ENCODE measurements at regions not wholly inside any gene's neighbourhood (a gene's known extent, or its start where the extent isn't known, plus 50 kb on each side); places are given as distances from the start of the nearest gene placed in this dataset.

DNA sequence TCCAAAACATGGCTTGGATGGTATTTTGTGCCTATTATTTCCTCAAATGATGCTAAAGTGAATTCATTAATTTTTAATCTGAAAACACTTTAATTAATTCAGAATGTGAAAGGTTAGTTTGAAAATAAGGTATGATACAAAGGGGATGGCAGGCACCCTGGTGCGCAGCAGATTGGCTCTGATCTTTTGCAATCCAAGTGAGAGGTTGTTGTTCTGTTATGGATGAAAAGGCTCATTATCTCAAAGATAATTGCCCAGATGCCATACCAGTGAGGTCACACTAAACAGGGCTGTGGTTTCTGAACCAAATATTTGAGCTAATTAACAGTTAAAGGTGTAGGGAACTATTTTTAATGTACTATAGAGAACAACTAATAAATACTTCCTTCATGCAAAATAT, 504.9 kb downstream of the RAPGEF2 start:
- no peak for DNase-seq
- no peak overlapping the region for H3K4me3 Mint-ChIP-seq

GRCh38 chr4:159608436-159608835, 505.6 kb downstream of the RAPGEF2 start:
- WGBS (ENCODE audit: insufficient coverage): no CpG with 5 or more reads among the region's 4 CpGs
- H3K36me3 ChIP-seq (replicated peaks in 1 of 2; ENCODE audit: control extremely low read depth in 1 of 2, control insufficient read depth in 1 of 2, extremely low read depth in 1 of 2, insufficient read depth in 2 of 2, low read length in 1 of 2): no peaks in the 10 kb centered on the region
- DNase-seq (no peak), ATAC-seq (ENCODE audit: low read depth) (no peak)
- H3K4me3 Mint-ChIP-seq: no peak overlapping the region
- H3K4me3 ChIP-seq (ENCODE audit: control extremely low read depth in 1 of 5, extremely low read depth in 1 of 5, insufficient read depth in 1 of 5, low read depth in 2 of 5, low read length in 4 of 5): no peak overlapping the region
- H3K9me3 Mint-ChIP-seq (ENCODE audit: insufficient read depth): no peaks in the 10 kb centered on the region
- H3K9me3 ChIP-seq (ENCODE audit: control extremely low read depth in 1 of 3, control insufficient read depth in 2 of 3, insufficient read depth in 1 of 3, low read length in 2 of 3): no peaks in the 10 kb centered on the region
- H3K27me3 ChIP-seq (replicated peaks in 1 of 4; ENCODE audit: control extremely low read depth in 1 of 4, control insufficient read depth in 3 of 4, insufficient read depth in 4 of 4, low read length in 3 of 4): no peaks in the 10 kb centered on the region
- intact Hi-C loops (cut with micrococcal nuclease): no loop called here
- no peak overlapping the region for H3K27ac ChIP-seq (ENCODE audit: low read length in 2 of 2)
- H3K4me1 ChIP-seq (ENCODE audit: control insufficient read depth in 2 of 2, insufficient read depth in 2 of 2, low read length in 2 of 2): no peaks in the 10 kb centered on the region
- H3K9ac ChIP-seq (ENCODE audit: low read length): no peak overlapping the region
- no peak for TF ChIP-seq CTCF (IDR thresholded peaks at IDR 0.05)
- TF ChIP-seq EZH2 (IDR thresholded peaks at IDR 0.05; ENCODE audit: borderline replicate concordance, insufficient read depth, low read depth, low read length, poor library complexity, severe bottlenecking): no peak
- H3K4me2 ChIP-seq (replicated peaks; ENCODE audit: low read depth, low read length, poor library complexity, severe bottlenecking): no peak overlapping the region
- no peak overlapping the region for H2AFZ ChIP-seq (ENCODE audit: insufficient read depth, low read depth, low read length, poor library complexity, severe bottlenecking)
- POLR2A ChIA-PET: no interaction called here
- no peaks in the 10 kb centered on the region for H3K79me2 ChIP-seq (ENCODE audit: control insufficient read depth, insufficient read depth, low read length)
- CTCF ChIA-PET: no interaction called here
- no peaks in the 10 kb centered on the region for H3K27me3 Mint-ChIP-seq
- H3K27ac Mint-ChIP-seq: no peak overlapping the region
- H3K4me1 Mint-ChIP-seq: no peaks in the 10 kb centered on the region
- no peaks in the 10 kb centered on the region for H4K20me1 ChIP-seq (ENCODE audit: control insufficient read depth, insufficient read depth, low read length, poor library complexity, severe bottlenecking)

More for the DNA sequence above, 504.9 kb downstream of the RAPGEF2 start:
- ATAC-seq (ENCODE audit: low read depth): no peak
- WGBS (ENCODE audit: insufficient coverage): 100% methylated on average over 1 of the region's 1 CpG
- no peak overlapping the region for H2AFZ ChIP-seq (ENCODE audit: insufficient read depth, low read depth, low read length, poor library complexity, severe bottlenecking)
- intact Hi-C loops (cut with micrococcal nuclease): no loop called here
- no peaks in the 10 kb centered on the region for H3K4me1 ChIP-seq (ENCODE audit: control insufficient read depth in 2 of 2, insufficient read depth in 2 of 2, low read length in 2 of 2)
- H3K36me3 ChIP-seq (replicated peaks in 1 of 2; ENCODE audit: control extremely low read depth in 1 of 2, control insufficient read depth in 1 of 2, extremely low read depth in 1 of 2, insufficient read depth in 2 of 2, low read length in 1 of 2): no peaks in the 10 kb centered on the region
- no peaks in the 10 kb centered on the region for H4K20me1 ChIP-seq (ENCODE audit: control insufficient read depth, insufficient read depth, low read length, poor library complexity, severe bottlenecking)
- no peak overlapping the region for H3K4me3 ChIP-seq (ENCODE audit: control extremely low read depth in 1 of 5, extremely low read depth in 1 of 5, insufficient read depth in 1 of 5, low read depth in 2 of 5, low read length in 4 of 5)
- no peaks in the 10 kb centered on the region for H3K79me2 ChIP-seq (ENCODE audit: control insufficient read depth, insufficient read depth, low read length)
- no peaks in the 10 kb centered on the region for H3K9me3 Mint-ChIP-seq (ENCODE audit: insufficient read depth)
- no peak overlapping the region for H3K9ac ChIP-seq (ENCODE audit: low read length)
- POLR2A ChIA-PET: no interaction called here
- no peak overlapping the region for H3K27ac ChIP-seq (ENCODE audit: low read length in 2 of 2)
- no peaks in the 10 kb centered on the region for H3K27me3 ChIP-seq (replicated peaks in 1 of 4; ENCODE audit: control extremely low read depth in 1 of 4, control insufficient read depth in 3 of 4, insufficient read depth in 4 of 4, low read length in 3 of 4)
- H3K27me3 Mint-ChIP-seq: no peaks in the 10 kb centered on the region
- no peak overlapping the region for H3K4me2 ChIP-seq (replicated peaks; ENCODE audit: low read depth, low read length, poor library complexity, severe bottlenecking)
- no peak for TF ChIP-seq EZH2 (IDR thresholded peaks at IDR 0.05; ENCODE audit: borderline replicate concordance, insufficient read depth, low read depth, low read length, poor library complexity, severe bottlenecking)
- no peak for TF ChIP-seq CTCF (IDR thresholded peaks at IDR 0.05)
- H3K27ac Mint-ChIP-seq: no peak overlapping the region
- CTCF ChIA-PET: no interaction called here
- no peaks in the 10 kb centered on the region for H3K4me1 Mint-ChIP-seq
- H3K9me3 ChIP-seq (ENCODE audit: control extremely low read depth in 1 of 3, control insufficient read depth in 2 of 3, insufficient read depth in 1 of 3, low read length in 2 of 3): no peaks in the 10 kb centered on the region

Data from B cell (primary cell).